NCI-H146 (cell line): ENCODE measurements at regions not wholly inside any gene's neighbourhood (a gene's known extent, or its start where the extent isn't known, plus 50 kb on each side); places are given as distances from the start of the nearest gene placed in this dataset.

Experiments
- DNase-seq: peaks from one replicate; lab custom pipeline; 2025; lab: John Stamatoyannopoulos, UW

DNA sequence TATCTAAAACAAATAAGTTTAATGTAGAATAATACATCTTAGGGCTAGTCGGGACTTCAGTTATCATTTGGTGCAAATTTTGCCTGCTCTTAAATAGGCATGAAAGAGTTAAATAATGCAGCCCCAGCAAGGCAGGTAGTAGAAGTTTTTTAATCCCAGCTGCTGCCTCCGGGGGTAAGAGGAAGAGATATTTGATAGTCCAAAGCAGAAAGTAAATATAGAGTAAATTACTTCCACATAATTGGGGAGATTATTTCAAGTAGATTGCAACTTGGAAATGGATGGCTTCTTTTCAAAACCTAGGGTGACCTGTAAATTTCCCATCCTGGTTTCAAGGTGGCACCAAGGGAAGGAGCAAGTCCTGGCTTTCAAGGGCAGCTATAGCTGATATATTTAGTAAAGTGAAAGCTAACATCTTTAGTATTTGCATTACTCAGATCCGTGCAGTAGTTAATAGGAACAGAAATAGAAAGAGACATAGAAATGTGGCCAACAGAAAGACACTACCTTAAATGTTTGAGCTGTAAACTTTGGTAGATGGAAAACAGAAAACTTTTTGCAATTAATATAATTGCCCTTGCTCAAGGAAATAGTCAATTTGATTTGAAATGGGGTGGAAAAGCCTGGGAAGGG is 109.1 kb downstream of the LMO4 start:
- DNase-seq, result peak; percentile 7

- DNase-seq, result no peak
Measured at GRCh38 chr1:87439821-87440220, 111.1 kb downstream of the LMO4 start.

DNA sequence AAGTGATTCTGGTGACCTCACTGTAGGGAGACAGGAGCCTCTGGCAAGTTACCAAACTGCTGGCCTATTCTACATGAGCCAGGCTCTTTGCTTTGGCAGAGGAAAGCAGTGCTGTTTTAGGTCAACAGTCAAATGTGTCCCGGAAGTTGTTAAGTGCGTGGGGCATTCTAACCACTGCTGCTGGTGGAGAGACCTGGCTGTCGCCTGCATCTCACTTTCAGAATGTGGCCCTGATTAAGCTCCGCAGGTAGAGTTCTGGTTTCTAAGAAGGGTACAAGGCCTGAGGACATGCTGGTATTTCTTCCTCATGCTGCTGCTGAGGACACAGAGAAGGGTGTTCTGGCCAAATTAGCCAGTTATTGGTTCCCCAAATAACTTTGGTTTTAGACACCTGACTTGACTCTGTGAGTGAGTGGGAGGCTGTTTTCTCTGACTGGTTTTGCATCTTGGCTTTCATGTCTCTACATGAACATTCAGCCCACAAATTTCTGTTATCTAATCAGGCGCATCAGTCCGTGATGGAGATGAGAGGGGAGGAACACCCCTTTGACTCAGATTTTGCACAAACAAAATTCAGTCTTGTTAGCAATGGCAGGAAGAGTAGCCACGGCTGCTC is 120.8 kb downstream of the LMO4 start:
- DNase-seq, result peak; percentile 9

GRCh38 chr1:87450136-87450535 is 121.5 kb downstream of the LMO4 start:
- DNase-seq, result no peak

- DNase-seq, result peak; percentile 2
Measured at GRCh38 chr1:87450615-87451209, 122.0 kb downstream of the LMO4 start.

DNA sequence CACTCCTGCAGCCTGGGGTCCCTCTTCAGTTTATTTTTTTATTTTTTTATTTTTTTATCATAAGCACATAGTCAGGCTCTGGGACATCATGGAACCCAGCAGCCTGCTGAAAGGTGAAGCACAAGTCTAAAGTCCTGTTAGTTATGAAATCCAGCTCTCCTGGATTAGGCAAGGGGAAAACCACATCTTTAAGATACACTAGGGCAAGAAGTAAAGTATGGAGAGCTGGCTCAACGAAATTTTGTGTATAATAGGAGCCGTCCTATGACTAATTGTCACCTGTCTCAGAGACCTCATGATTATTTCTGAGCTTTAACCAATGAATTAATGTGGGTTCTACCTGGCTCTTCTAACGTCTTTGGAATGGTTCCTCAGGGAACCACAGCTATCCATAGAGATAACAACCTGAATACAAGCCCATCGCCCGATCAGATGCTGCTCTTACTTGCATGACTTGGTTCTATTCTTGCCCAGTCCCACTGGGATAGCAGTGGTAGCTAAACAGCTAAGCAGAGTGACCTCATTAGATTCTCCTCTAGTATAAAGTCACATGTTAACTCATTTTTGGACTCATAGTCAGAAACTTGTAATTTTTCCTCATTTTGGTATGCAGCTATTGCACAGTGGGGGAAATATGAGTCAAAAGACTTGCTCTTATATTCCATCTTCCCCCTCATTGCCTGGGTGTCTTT is 122.7 kb downstream of the LMO4 start:
- DNase-seq, result no peak

- no peak for DNase-seq
Measured at GRCh38 chr1:87452648-87453047, 124.0 kb downstream of the LMO4 start.

- DNase-seq, result no peak
Measured at GRCh38 chr1:87457408-87457807, 128.7 kb downstream of the LMO4 start.

GRCh38 chr1:87462894-87463293 is 134.2 kb downstream of the LMO4 start:
- DNase-seq, result no peak

GRCh38 chr1:87464022-87464490 is 135.4 kb downstream of the LMO4 start:
- DNase-seq, result no peak

- no peak for DNase-seq
Measured at GRCh38 chr1:87466621-87467020, 137.9 kb downstream of the LMO4 start.

GRCh38 chr1:87472716-87473115 is 144.0 kb downstream of the LMO4 start:
- DNase-seq, result no peak

- DNase-seq, result no peak
Measured at GRCh38 chr1:87473203-87473661, 144.6 kb downstream of the LMO4 start.

- DNase-seq, result no peak
Measured at GRCh38 chr1:87474098-87474497, 145.4 kb downstream of the LMO4 start.

- no peak for DNase-seq
Measured at GRCh38 chr1:87478231-87478630, 149.6 kb downstream of the LMO4 start.

DNA sequence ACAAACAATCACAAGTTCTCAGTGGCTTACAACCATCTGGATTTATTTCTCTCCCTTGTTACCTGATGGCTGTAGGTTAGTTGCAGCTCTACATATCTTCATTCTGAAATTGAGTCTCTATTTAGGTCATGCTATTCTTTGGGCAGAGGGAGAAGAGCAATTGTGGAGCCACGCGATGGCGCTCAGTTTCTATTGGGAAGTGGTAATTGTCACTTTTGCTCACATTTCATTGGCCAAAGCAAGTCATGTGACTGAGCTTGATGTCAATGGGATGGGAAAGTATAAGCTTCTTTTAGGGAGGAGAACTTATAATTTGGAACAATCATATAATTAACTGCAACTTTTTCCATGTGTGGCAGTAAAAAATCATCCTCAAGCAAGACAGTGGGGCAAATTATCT is 166.5 kb downstream of the LMO4 start:
- DNase-seq, result no peak

DNA sequence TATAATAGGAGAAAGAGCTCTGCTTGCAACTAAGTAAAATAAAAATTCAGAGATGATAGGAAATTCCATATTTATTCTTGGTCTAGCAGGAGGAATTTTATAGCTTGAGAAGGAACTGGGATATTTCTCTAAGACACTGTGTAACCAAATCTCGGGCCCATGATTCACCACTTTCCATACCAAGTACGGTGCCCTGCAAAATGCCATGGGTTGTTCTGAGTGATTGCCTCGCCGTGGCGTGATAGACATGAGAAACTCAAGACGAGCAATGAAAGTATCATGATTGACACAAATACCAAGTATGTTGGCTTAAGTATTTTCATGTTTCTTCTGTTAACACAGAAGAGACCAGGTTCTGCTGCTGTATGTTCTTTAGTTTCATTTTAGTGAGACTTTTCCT is 167.2 kb downstream of the LMO4 start:
- no peak for DNase-seq

DNA sequence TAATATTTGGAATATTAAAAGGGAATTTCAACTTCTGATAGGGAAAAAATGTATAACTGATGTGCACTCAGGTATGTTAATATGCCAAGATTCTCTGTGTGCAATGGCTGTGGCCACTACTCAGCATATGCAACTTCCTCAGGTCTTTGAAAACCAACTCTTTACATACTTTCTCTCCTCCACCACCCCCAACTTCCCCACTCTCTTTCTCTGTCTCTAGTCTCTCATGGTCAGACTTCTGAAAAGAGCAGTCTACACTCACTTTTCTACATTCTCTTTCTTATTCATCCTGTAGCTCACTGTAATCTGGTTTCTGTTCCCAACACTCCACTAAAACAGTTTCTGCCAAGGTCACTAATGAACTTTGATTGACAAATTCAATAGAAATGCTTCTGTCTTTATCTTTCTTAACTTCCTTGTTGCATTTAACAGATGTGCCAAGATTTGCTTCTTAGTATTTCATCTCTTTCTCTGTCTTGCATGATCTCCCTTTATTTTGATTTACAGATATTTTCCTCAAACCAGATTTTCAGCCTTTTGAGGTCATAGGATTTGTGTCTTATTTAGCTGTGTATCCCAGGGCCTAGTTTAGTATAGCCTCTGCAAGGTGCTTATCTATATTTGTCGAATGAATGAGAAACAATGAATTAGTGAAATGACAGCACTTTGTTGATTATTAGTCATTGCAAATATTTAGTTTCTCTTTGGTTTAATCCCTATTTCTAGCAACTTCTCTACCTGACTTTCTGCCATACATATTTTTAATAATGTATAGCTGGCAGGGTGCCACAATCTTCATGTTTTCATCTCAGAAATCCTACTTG is 168.9 kb downstream of the LMO4 start:
- DNase-seq, result no peak

- DNase-seq, result no peak
Measured at GRCh38 chr1:87501738-87502137, 173.1 kb downstream of the LMO4 start.

DNA sequence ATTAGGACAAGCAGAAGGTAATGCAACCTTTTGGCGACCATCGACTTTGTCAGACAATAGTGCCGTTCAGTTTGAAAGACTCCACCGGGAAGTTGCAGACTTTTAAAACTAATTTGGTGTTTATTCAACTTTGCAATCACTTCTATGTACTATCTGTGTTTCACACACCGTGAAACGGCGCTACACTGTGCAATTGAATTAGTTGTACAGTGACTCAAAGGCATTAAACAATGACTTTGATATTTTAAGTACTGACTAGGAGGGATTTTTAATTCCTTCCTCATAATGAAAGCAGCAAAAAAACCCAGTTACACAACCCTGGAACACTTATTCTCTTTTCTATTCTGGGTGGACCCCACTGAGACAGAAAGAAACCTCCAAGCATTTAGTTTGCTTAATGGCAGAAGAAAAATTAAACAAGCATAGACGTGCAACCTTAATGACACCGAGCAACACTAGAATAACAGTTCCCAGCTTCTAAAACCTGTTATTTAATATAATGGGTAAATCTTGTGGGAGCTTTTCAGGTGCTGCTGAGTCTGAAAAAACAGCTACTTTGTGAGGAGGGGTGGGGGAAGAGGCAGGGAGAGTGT is 176.8 kb downstream of the LMO4 start:
- DNase-seq, result no peak

DNA sequence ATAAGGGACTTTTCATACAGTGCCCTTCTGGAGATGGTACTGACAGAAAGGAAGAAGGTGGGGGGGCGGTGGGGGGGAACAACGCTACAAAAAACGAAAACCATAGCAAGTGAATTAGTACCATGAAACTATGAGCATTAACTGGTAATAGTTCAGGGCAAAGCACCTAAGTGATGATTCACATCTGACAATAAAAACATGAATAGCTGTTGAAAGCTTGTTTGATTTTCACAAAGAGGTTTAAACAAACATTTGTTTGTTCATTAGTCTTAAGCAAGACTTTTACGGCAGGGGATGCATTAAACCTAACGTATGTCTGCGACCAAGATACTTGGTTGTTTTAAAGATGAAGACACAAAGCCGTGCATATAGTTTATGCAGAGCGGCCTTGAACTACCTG is 177.5 kb downstream of the LMO4 start:
- DNase-seq, result no peak
